ENCODE measurements at regions not wholly inside any gene's neighbourhood (a gene's known extent, or its start where the extent isn't known, plus 50 kb on each side); places are given as distances from the start of the nearest gene placed in this dataset.
"Not testable (repeated sequence)": the region's sequence is repeated elsewhere in the genome, so short reads cannot be mapped to it uniquely, and the experiment has no call there.

DNA sequence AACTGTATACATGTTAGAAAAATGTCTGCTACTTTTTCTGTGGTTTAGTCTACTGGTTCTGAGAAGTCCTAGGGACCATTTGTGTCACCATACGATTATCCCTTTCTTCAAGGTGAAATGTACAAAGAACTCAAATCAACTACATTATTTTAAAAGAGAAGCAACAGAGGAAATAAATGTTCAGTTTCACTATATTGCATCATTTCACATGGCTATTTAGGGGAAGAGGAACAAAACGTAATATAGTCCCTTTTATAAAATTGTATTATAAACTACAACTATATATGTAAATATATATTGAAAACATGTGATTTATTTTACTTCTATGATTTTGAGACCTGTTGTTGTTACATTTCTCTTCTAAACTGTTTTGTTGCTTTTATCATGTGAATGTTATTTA is 1308.0 kb downstream of the EPHA7 start:
- DNase-seq (ENCODE audit: low read depth) = no peak
- H3K4me3 ChIP-seq (ENCODE audit: low read depth, low read length) = no peak overlapping the region
- no peak for TF ChIP-seq CTCF (conservative IDR thresholded peaks at IDR 0.05; ENCODE audit: low read depth, low read length)

DNA sequence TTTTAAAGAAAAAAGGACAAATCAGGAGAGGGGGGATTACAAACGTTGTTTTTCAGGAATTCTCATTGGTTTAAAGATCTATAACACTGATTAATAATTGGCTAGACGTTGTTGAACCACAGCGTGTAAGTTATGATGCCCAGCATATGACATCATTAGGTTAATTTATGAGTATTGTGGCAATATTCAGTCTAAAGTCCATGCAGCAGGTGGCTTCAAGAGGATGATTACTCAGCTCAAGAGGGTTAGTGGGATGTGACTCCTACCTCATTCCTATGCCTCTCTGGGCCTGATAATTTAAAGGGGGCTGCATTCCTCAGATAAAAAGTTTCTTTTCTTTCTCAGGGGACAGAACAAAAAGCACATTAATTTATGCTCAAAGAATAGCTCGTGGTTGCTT is 1309.0 kb downstream of the EPHA7 start:
- no peak for DNase-seq (ENCODE audit: low read depth)
- no peak for TF ChIP-seq CTCF (conservative IDR thresholded peaks at IDR 0.05; ENCODE audit: low read depth, low read length)

DNA sequence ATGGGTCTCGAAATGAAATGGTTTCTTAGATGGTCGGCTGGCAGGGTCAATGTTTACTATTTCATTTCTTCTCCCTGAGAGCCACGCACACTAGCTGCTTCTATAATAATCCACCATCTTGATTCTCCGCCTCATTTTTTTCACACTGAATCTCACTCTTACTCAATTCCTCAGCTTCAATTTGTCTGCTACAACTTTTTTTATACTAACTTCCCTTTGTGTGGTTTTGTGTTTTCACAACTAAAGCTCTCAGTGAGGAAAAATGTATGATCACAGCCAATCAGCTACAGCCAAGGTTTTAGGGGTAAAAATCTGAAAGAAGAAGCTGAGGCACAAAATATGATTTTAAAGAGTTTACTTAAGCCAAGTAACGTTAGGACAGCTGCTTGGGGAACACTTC is 1309.4 kb downstream of the EPHA7 start:
- no peak for TF ChIP-seq CTCF (conservative IDR thresholded peaks at IDR 0.05; ENCODE audit: low read depth, low read length)
- no peak for DNase-seq (ENCODE audit: low read depth)
- H3K4me3 ChIP-seq (ENCODE audit: low read depth, low read length) = no peak overlapping the region

More for the DNA sequence above, 1309.0 kb downstream of the EPHA7 start:
- no peak overlapping the region for H3K4me3 ChIP-seq (ENCODE audit: low read depth, low read length)

GRCh38 chr6:92109256-92109655 is 1310.1 kb downstream of the EPHA7 start:
- TF ChIP-seq CTCF (conservative IDR thresholded peaks at IDR 0.05; ENCODE audit: low read depth, low read length) = no peak
- no peak for DNase-seq (ENCODE audit: low read depth)
- no peak overlapping the region for H3K4me3 ChIP-seq (ENCODE audit: low read depth, low read length)

- no peak for DNase-seq (ENCODE audit: low read depth)
- H3K4me3 ChIP-seq (ENCODE audit: low read depth, low read length) = no peak overlapping the region
Measured at GRCh38 chr6:92086750-92087149, 1332.6 kb downstream of the EPHA7 start.

GRCh38 chr6:92083914-92084313 is 1335.4 kb downstream of the EPHA7 start:
- H3K4me3 ChIP-seq (ENCODE audit: low read depth, low read length); DNase-seq (ENCODE audit: low read depth): not testable (repeated sequence)

More at GRCh38 chr6:92086750-92087149, 1332.6 kb downstream of the EPHA7 start:
- TF ChIP-seq CTCF (conservative IDR thresholded peaks at IDR 0.05; ENCODE audit: low read depth, low read length) = no peak

GRCh38 chr6:92072387-92072786 is 1347.0 kb downstream of the EPHA7 start:
- TF ChIP-seq CTCF (conservative IDR thresholded peaks at IDR 0.05; ENCODE audit: low read depth, low read length) = no peak
- no peak for DNase-seq (ENCODE audit: low read depth)
- H3K4me3 ChIP-seq (ENCODE audit: low read depth, low read length) = no peak overlapping the region

DNA sequence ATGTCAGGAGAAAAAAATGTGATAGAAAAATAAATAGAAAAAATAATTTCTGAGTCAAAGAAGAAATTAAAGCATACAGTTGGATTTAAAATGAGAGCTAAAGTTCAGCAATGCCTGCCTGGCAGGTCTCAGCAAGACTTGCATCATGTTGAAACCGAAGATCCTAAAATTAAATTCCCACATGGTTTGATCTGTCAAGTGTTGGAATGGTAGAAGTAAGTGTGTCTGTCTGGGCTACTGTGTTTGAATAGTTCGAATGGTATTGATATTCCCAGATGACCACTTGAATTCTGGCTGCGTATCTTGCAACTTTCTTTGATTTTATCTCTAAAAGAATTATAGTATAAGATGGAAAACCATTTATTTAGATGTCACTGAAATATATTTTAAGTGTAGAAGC is 1349.6 kb downstream of the EPHA7 start:
- H3K4me3 ChIP-seq (ENCODE audit: low read depth, low read length) = no peak overlapping the region
- no peak for DNase-seq (ENCODE audit: low read depth)
- TF ChIP-seq CTCF (conservative IDR thresholded peaks at IDR 0.05; ENCODE audit: low read depth, low read length) = no peak

Data from epithelial cell of proximal tubule (primary cell).